KOPT-K1 (cell line): ENCODE measurements at regions not wholly inside any gene's neighbourhood (a gene's known extent, or its start where the extent isn't known, plus 50 kb on each side); places are given as distances from the start of the nearest gene placed in this dataset.

Source experiments
- H3K27ac ChIP-seq: fragments of 200-600 bp; sonication (generic); 2 replicates; pipeline ENCODE4 v1.5.1; 2016; ENCODE audit warnings: antibody characterized with exemption, mild to moderate bottlenecking, low read depth, low read length; ENCODE audit not compliant: poor library complexity, severe bottlenecking
- H3K36me3 ChIP-seq: fragments of 200-600 bp; sonication (generic); 2 replicates; pipeline ENCODE4 v1.5.1; 2017; ENCODE audit warnings: antibody characterized with exemption, mild to moderate bottlenecking, low read length, moderate library complexity; ENCODE audit not compliant: insufficient read depth
- H3K9me3 ChIP-seq: fragments of 200-600 bp; sonication (generic); 2 replicates; pipeline ENCODE4 v1.5.1; 2017; ENCODE audit warnings: antibody characterized with exemption, low read length, mild to moderate bottlenecking; ENCODE audit not compliant: insufficient read depth, poor library complexity, severe bottlenecking

- Histone ChIP-seq H3K9me3 (no peaks in the 10 kb centered on the region), H3K36me3 (no peaks in the 10 kb centered on the region), H3K27ac (no peak overlapping the region)
Observed at GRCh38 chr9:80881940-80882339, 807.4 kb downstream of the TLE1 start.

- Histone ChIP-seq H3K36me3 (no peaks in the 10 kb centered on the region), H3K27ac (no peak overlapping the region), H3K9me3 (no peaks in the 10 kb centered on the region)
Observed at GRCh38 chr9:80881320-80881719, 808.0 kb downstream of the TLE1 start.

- Histone ChIP-seq H3K9me3 (no peaks in the 10 kb centered on the region), H3K36me3 (no peaks in the 10 kb centered on the region), H3K27ac (no peak overlapping the region)
Observed at GRCh38 chr9:80878556-80878955, 810.8 kb downstream of the TLE1 start.

- Histone ChIP-seq H3K9me3 (no peaks in the 10 kb centered on the region), H3K27ac (no peak overlapping the region), H3K36me3 (no peaks in the 10 kb centered on the region)
Observed at GRCh38 chr9:80875947-80876346, 813.4 kb downstream of the TLE1 start.

- Histone ChIP-seq H3K9me3 (no peaks in the 10 kb centered on the region), H3K27ac (no peak overlapping the region), H3K36me3 (no peaks in the 10 kb centered on the region)
Observed at GRCh38 chr9:80874276-80874675, 815.1 kb downstream of the TLE1 start.

- H3K36me3 ChIP-seq, result no peaks in the 10 kb centered on the region
- H3K27ac ChIP-seq, result no peak overlapping the region
- H3K9me3 ChIP-seq, result peaks cover 2% of the 10 kb centered on the region
Observed at GRCh38 chr9:80873861-80874260, 815.5 kb downstream of the TLE1 start.

GRCh38 chr9:80871596-80871995 lies 817.8 kb downstream of the TLE1 start:
- H3K36me3 ChIP-seq, result no peaks in the 10 kb centered on the region
- peaks cover 21% of the 10 kb centered on the region for H3K9me3 ChIP-seq
- no peak overlapping the region for H3K27ac ChIP-seq

GRCh38 chr9:80867731-80868130 lies 821.6 kb downstream of the TLE1 start:
- Histone ChIP-seq H3K36me3 (no peaks in the 10 kb centered on the region), H3K9me3 (peaks cover 21% of the 10 kb centered on the region), H3K27ac (no peak overlapping the region)

- Histone ChIP-seq H3K9me3 (peaks cover 21% of the 10 kb centered on the region), H3K27ac (no peak overlapping the region)
Observed at GRCh38 chr9:80866576-80867227, 822.6 kb downstream of the TLE1 start.

GRCh38 chr9:80866121-80866520 lies 823.2 kb downstream of the TLE1 start:
- H3K27ac ChIP-seq, result no peak overlapping the region
- H3K9me3 ChIP-seq, result peaks cover 21% of the 10 kb centered on the region

More at GRCh38 chr9:80866576-80867227, 822.6 kb downstream of the TLE1 start:
- no peaks in the 10 kb centered on the region for H3K36me3 ChIP-seq

GRCh38 chr9:80843028-80843427 lies 846.3 kb downstream of the TLE1 start:
- H3K36me3 ChIP-seq, result no peaks in the 10 kb centered on the region
- H3K27ac ChIP-seq, result no peak overlapping the region
- H3K9me3 ChIP-seq, result no peaks in the 10 kb centered on the region

More at GRCh38 chr9:80866121-80866520, 823.2 kb downstream of the TLE1 start:
- H3K36me3 ChIP-seq, result no peaks in the 10 kb centered on the region

GRCh38 chr9:80842389-80842788 lies 847.0 kb downstream of the TLE1 start:
- Histone ChIP-seq H3K27ac (no peak overlapping the region), H3K9me3 (no peaks in the 10 kb centered on the region), H3K36me3 (no peaks in the 10 kb centered on the region)

GRCh38 chr9:80841888-80842287 lies 847.5 kb downstream of the TLE1 start:
- Histone ChIP-seq H3K27ac (no peak overlapping the region), H3K36me3 (no peaks in the 10 kb centered on the region), H3K9me3 (no peaks in the 10 kb centered on the region)

GRCh38 chr9:80839821-80840675 lies 849.3 kb downstream of the TLE1 start:
- no peaks in the 10 kb centered on the region for H3K9me3 ChIP-seq
- H3K36me3 ChIP-seq, result no peaks in the 10 kb centered on the region
- H3K27ac ChIP-seq, result no peak overlapping the region

- Histone ChIP-seq H3K27ac (no peak overlapping the region), H3K36me3 (no peaks in the 10 kb centered on the region), H3K9me3 (no peaks in the 10 kb centered on the region)
Observed at GRCh38 chr9:80836013-80836412, 853.3 kb downstream of the TLE1 start.

- H3K36me3 ChIP-seq, result no peaks in the 10 kb centered on the region
- no peak overlapping the region for H3K27ac ChIP-seq
- no peaks in the 10 kb centered on the region for H3K9me3 ChIP-seq
Observed at GRCh38 chr9:80831751-80832150, 857.6 kb downstream of the TLE1 start.
